Brain microvascular endothelial cell (primary cell): ENCODE measurements at regions not wholly inside any gene's neighbourhood (a gene's known extent, or its start where the extent isn't known, plus 50 kb on each side); places are given as distances from the start of the nearest gene placed in this dataset.

ENCODE experiments used
- DNase-seq: peaks from one replicate; pipeline ENCODE4 v3.0.0-alpha.2; 2020
- H3K27ac ChIP-seq: fragments of 250-450 bp; sonication (Bioruptor Pico); 2 replicates; pipeline ENCODE4 v1.5.1; 2020; ENCODE audit warnings: mild to moderate bottlenecking, moderate library complexity
- H3K27me3 ChIP-seq: fragments of 250-450 bp; sonication (Bioruptor Pico); replicated peaks from 2 replicates; pipeline ENCODE4 v1.5.1; 2020; ENCODE audit warnings: mild to moderate bottlenecking
- H3K36me3 ChIP-seq: fragments of 250-450 bp; sonication (Bioruptor Pico); replicated peaks from 2 replicates; pipeline ENCODE4 v1.5.1; 2020; ENCODE audit warnings: mild to moderate bottlenecking
- H3K4me3 ChIP-seq: 2 replicates; pipeline ENCODE4 v1.5.1; 2011; ENCODE audit warnings: low read depth, mild to moderate bottlenecking, control low read depth, low read length, moderate library complexity
- in situ Hi-C: cut with HindIII; loops from 2 replicates; pipeline ENCODE4 v1.10.0; 2017; ENCODE audit warnings: low sequenced_read_pairs, low pct_ligation_motif_present
- TF ChIP-seq, protein P1 (sequence below): IDR thresholded peaks from 2 replicates; pipeline ENCODE4 v1.5.1; 2011; ENCODE audit warnings: low read depth, mild to moderate bottlenecking, moderate library complexity, low read length, control low read depth, inconsistent platforms; ENCODE audit errors: missing control alignments

DNA sequence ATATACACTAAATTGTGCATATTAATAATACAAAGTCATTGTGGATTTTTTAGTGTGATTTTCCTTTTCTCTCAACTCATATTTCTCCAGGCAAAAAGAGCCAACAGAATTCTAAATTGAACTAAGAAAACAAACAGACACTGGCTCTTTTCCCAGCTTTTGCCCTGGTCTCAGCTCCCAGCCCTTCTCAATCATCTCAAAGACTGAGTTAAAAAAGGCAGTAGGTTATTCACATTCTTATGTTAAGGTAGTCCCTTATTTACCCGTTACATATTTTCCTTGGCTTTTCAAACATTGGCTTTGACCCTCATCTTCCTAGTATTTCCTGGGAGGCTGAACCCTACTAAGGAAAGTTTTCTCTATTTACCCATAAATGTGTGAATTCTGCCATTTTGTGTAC lies 753.6 kb downstream of the LIG4 start:
- Histone ChIP-seq H3K27ac (peak overlapping the region; percentile 48), H3K27me3 (no peaks in the 10 kb centered on the region), H3K36me3 (no peaks in the 10 kb centered on the region), H3K4me3 (no peak overlapping the region)
- DNase-seq = no peak
- TF ChIP-seq, protein P1, sequence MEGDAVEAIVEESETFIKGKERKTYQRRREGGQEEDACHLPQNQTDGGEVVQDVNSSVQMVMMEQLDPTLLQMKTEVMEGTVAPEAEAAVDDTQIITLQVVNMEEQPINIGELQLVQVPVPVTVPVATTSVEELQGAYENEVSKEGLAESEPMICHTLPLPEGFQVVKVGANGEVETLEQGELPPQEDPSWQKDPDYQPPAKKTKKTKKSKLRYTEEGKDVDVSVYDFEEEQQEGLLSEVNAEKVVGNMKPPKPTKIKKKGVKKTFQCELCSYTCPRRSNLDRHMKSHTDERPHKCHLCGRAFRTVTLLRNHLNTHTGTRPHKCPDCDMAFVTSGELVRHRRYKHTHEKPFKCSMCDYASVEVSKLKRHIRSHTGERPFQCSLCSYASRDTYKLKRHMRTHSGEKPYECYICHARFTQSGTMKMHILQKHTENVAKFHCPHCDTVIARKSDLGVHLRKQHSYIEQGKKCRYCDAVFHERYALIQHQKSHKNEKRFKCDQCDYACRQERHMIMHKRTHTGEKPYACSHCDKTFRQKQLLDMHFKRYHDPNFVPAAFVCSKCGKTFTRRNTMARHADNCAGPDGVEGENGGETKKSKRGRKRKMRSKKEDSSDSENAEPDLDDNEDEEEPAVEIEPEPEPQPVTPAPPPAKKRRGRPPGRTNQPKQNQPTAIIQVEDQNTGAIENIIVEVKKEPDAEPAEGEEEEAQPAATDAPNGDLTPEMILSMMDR = no peak
- in situ Hi-C loops = no loop called here

DNA sequence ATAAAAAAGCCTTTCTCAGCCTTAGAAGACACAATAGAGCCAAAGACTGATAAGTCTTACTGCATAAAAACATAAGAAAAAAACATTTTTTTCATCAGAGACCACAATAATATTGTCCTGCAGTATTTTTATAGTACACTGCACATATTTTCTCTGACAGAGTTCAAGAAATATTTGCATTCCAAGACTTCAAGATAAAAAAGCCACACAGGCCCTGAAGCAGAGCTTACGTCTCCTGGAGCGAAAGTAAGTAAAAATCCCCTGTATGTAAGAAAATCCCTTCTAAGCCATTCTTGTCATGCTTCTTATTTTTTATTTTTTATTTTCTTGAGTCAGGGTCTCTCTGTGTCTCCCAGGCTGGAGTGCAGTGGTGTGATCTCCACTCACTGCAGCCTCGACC lies 755.9 kb downstream of the LIG4 start:
- no peaks in the 10 kb centered on the region for H3K27me3 ChIP-seq
- peak overlapping the region; percentile 78 for H3K27ac ChIP-seq
- in situ Hi-C loops = no loop called here
- no peak overlapping the region for H3K4me3 ChIP-seq
- no peaks in the 10 kb centered on the region for H3K36me3 ChIP-seq
- DNase-seq = peak; percentile 80
- TF ChIP-seq, protein P1 = no peak

DNA sequence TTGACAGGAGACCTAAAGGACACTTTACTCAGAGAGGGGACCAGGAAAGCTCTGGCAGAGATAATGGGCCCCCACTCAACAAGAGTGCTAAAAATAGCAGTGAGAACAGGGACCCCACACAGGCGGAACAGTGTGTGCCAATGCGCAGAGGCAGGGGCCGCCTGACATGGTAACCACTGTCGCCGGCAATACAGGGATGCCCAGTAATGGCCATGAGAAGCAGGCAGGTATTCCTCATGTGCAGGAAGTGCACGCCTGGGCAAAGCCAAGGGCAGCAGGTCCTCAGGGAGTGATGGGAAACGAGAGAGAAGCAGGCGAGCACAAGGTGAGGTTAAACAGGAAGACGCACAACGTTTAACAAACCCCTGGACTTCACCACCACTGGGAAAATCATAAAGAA lies 757.1 kb downstream of the LIG4 start:
- H3K4me3 ChIP-seq = no peak overlapping the region
- H3K27me3 ChIP-seq = no peaks in the 10 kb centered on the region
- in situ Hi-C loops = no loop called here
- no peak for DNase-seq
- H3K36me3 ChIP-seq = no peaks in the 10 kb centered on the region
- TF ChIP-seq, protein P1 = no peak
- no peak overlapping the region for H3K27ac ChIP-seq

DNA sequence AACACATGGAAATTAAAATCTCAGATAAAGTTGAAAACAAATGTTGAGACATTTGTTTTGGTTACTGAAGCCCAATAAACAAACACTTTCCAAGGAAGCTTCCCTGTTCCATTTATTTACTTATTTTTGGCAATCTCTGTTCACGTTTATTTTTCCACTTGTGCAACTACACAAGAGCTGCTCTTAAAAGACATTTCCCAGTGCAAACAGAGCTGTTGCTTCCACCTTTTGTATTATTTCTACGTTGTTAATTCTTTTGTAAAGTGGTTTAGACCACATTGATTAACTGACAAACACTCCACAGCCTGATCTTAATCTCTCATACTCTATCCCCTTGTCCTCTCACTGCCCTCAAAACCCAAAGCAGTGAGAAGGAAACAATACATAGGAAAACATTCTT lies 757.6 kb downstream of the LIG4 start:
- Histone ChIP-seq H3K36me3 (no peaks in the 10 kb centered on the region), H3K27me3 (no peaks in the 10 kb centered on the region), H3K27ac (no peak overlapping the region), H3K4me3 (no peak overlapping the region)
- DNase-seq = no peak
- TF ChIP-seq, protein P1 = no peak
- in situ Hi-C loops = no loop called here

DNA sequence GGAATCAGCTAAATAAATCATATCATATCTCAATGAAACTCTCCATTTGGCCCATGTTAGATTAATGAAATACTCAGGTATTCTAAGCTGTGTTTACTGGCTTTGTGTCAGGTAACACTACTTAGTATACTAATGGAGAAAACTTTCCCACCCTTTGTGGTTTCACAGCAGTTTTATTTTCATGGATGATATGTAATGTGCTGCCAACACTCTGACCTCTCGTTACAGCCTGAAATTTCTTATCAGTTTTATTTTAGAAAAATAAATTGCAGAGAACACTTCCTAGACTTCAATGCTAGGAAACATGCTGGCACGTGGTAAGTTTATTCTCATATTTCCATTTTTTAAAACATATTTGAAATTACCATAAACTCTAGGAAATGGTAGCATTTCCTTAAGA lies 758.9 kb downstream of the LIG4 start:
- Histone ChIP-seq H3K36me3 (no peaks in the 10 kb centered on the region), H3K4me3 (no peak overlapping the region), H3K27ac (no peak overlapping the region), H3K27me3 (no peaks in the 10 kb centered on the region)
- DNase-seq = no peak
- TF ChIP-seq, protein P1 = no peak
- in situ Hi-C loops = no loop called here

DNA sequence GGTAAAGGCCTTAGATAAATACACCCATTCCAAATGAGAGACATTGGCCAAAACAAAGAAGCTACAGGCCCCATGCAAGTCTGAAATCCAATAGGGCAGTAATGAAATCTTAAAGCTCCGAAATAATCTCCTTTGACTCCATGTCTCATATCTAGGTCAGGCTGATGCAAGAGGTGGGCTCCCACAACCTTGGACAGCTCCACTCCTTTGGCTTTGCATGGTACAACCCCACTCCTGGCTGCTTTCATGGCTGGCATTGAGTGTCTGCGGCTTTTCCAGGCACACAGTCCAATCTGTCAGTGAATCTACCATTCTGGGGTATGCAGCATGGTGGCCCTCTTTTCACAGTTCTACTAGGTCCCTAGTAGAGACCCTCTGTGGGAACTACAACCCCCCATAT lies 762.5 kb downstream of the LIG4 start:
- H3K36me3 ChIP-seq = no peaks in the 10 kb centered on the region
- H3K4me3 ChIP-seq = no peak overlapping the region
- H3K27ac ChIP-seq = no peak overlapping the region
- no peaks in the 10 kb centered on the region for H3K27me3 ChIP-seq
- TF ChIP-seq, protein P1 = no peak
- DNase-seq = no peak
- in situ Hi-C loops = no loop called here
